Tibial nerve (tissue), 4 donors: ENCODE measurements at regions not wholly inside any gene's neighbourhood (a gene's known extent, or its start where the extent isn't known, plus 50 kb on each side); places are given as distances from the start of the nearest gene placed in this dataset.

Source experiments
- DNase-seq, 2 donors: peaks; one replicate each; pipeline ENCODE4 v3.0.0-alpha.2; 2019; ENCODE audit warnings: low spot score in 2 of 2
- H3K27ac ChIP-seq, 4 donors: fragments of 200-600 bp; sonication (generic) in 3 of 4; one replicate each; pipeline ENCODE4 v1.5.1; 2017 to 2019; ENCODE audit warnings: mild to moderate bottlenecking in 1 of 4
- H3K27me3 ChIP-seq, 2 donors: fragments of 200-600 bp; sonication (generic) in 1 of 2; one replicate each; pipeline versions ENCODE4 v1.5.1 to v1.6.0; 2017 to 2019
- H3K36me3 ChIP-seq, 3 donors: fragments of 200-600 bp; sonication (generic); one replicate each; pipeline ENCODE4 v1.5.1; 2018 to 2019
- H3K4me1 ChIP-seq, 4 donors: fragments of 200-600 bp; sonication (generic) in 3 of 4; one replicate each; pipeline ENCODE4 v1.5.1; 2017 to 2019
- H3K4me3 ChIP-seq, 4 donors: fragments of 200-600 bp; sonication (generic) in 3 of 4; one replicate each; pipeline ENCODE4 v1.5.1; 2017 to 2019; ENCODE audit warnings: mild to moderate bottlenecking in 1 of 4, moderate library complexity in 1 of 4
- H3K9me3 ChIP-seq, 4 donors: fragments of 200-600 bp; sonication (generic) in 3 of 4; one replicate each; pipeline ENCODE4 v1.5.1; 2017 to 2019
- CTCF ChIP-seq, 5 experiments: fragments of 200-600 bp in 3 of 5; fragments of 450-650 bp in 2 of 5; sonication (generic) in 3 of 5; IDR thresholded peaks; one replicate each; pipeline ENCODE4 v1.5.1; 2016 to 2019; ENCODE audit warnings: antibody characterized with exemption in 5 of 5, mild to moderate bottlenecking in 3 of 5, moderate library complexity in 2 of 5
- EP300 ChIP-seq, 2 donors: sonication (generic); formaldehyde crosslinking; IDR thresholded peaks; one replicate each; pipeline ENCODE4 v1.6.1; 2017; ENCODE audit warnings: antibody characterized with exemption in 2 of 2, mild to moderate bottlenecking in 1 of 2
- POLR2A ChIP-seq, 2 donors: fragments of 450-650 bp; IDR thresholded peaks; one replicate each; pipeline ENCODE4 v1.6.1; 2017; ENCODE audit warnings: antibody characterized with exemption in 2 of 2, mild to moderate bottlenecking in 2 of 2, moderate library complexity in 2 of 2
- WGBS, 2 donors: methylation state at CpG; one replicate each; pipeline ENCODE4 v1.1.5; 2018; 5-methylcytosine and 5-hydroxymethylcytosine counted together

- H3K4me1 ChIP-seq = no peaks in the 10 kb centered on the region
- no peaks in the 10 kb centered on the region for H3K9me3 ChIP-seq
- no peaks in the 10 kb centered on the region for H3K27me3 ChIP-seq
- no peak overlapping the region for H3K4me3 ChIP-seq
- no peak for DNase-seq
- H3K36me3 ChIP-seq = no peaks in the 10 kb centered on the region
- no peak overlapping the region for H3K27ac ChIP-seq
- TF ChIP-seq CTCF (IDR thresholded peaks at IDR 0.05) = no peak
- WGBS, 2 donors = 43 to 51% methylated on average over 5 of the region's 5 CpGs
Measured at GRCh38 chr6:40268614-40269013, 318.6 kb downstream of the LRFN2 start.

DNA sequence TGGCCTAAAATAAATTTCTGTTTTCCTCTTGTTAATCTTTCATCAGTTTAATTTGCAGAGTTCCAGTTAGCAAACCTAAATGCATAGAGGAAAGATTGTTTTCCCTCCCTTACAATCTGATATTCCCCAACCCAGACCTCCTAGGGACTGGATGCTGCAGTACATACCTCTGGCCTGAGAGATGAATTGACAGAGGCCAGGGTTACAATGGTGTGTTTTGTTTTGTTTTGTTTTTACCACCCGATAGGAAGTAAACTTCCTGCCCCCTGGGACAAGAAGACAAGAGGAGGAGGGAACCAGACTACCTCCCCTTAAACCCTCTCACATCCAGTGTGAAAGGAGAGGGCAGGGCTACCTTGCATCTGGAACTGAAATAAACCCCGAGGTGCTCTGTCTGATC, 319.0 kb downstream of the LRFN2 start:
- H3K9me3 ChIP-seq = no peaks in the 10 kb centered on the region
- no peaks in the 10 kb centered on the region for H3K4me1 ChIP-seq
- no peaks in the 10 kb centered on the region for H3K36me3 ChIP-seq
- no peak overlapping the region for H3K27ac ChIP-seq
- 15 to 16% methylated on average over 2 of the region's 2 CpGs for WGBS, 2 donors
- TF ChIP-seq CTCF (IDR thresholded peaks at IDR 0.05) (no peak), EP300 (IDR thresholded peaks at IDR 0.05) (no peak), POLR2A (IDR thresholded peaks at IDR 0.05) (no peak)
- H3K27me3 ChIP-seq = no peaks in the 10 kb centered on the region
- no peak overlapping the region for H3K4me3 ChIP-seq
- no peak for DNase-seq

- no peak overlapping the region for H3K27ac ChIP-seq
- 69 to 83% methylated on average over 2 of the region's 2 CpGs for WGBS, 2 donors
- TF ChIP-seq CTCF (IDR thresholded peaks at IDR 0.05) (no peak), EP300 (IDR thresholded peaks at IDR 0.05) (no peak), POLR2A (IDR thresholded peaks at IDR 0.05) (no peak)
Measured at GRCh38 chr6:40265615-40266014, 321.5 kb downstream of the LRFN2 start.

DNA sequence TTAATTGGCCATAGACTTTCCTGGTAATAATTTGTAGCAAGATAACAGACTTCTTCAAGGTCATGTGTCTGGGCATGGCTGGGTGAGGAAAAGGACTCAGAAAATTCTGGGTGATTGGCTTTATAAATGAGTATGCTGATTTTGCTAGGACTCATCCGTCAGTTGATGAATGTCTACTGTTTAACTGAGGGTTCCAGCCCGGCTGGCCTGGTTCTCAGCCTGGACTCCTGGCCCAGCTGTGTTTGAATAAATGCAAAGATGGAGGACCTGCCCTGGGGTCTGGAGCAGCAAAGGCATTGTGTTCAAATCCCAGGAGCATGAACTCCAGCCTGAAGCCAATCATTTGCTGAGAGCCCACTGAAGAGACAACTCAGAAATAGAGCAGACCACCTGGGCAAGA, 323.2 kb downstream of the LRFN2 start:
- H3K27me3 ChIP-seq = no peaks in the 10 kb centered on the region
- TF ChIP-seq POLR2A (IDR thresholded peaks at IDR 0.05) (no peak), EP300 (IDR thresholded peaks at IDR 0.05) (no peak), CTCF (IDR thresholded peaks at IDR 0.05) (no peak)
- DNase-seq = no peak
- no peak overlapping the region for H3K27ac ChIP-seq
- 10 to 31% methylated on average over 1 to 2 of the region's 2 CpGs for WGBS, 2 donors
- H3K36me3 ChIP-seq = no peaks in the 10 kb centered on the region
- no peaks in the 10 kb centered on the region for H3K9me3 ChIP-seq
- H3K4me3 ChIP-seq = no peak overlapping the region
- no peaks in the 10 kb centered on the region for H3K4me1 ChIP-seq

More at GRCh38 chr6:40265615-40266014, 321.5 kb downstream of the LRFN2 start:
- DNase-seq = no peak
- H3K36me3 ChIP-seq = no peaks in the 10 kb centered on the region
- H3K4me1 ChIP-seq = no peaks in the 10 kb centered on the region
- H3K27me3 ChIP-seq = no peaks in the 10 kb centered on the region
- no peak overlapping the region for H3K4me3 ChIP-seq
- no peaks in the 10 kb centered on the region for H3K9me3 ChIP-seq

DNA sequence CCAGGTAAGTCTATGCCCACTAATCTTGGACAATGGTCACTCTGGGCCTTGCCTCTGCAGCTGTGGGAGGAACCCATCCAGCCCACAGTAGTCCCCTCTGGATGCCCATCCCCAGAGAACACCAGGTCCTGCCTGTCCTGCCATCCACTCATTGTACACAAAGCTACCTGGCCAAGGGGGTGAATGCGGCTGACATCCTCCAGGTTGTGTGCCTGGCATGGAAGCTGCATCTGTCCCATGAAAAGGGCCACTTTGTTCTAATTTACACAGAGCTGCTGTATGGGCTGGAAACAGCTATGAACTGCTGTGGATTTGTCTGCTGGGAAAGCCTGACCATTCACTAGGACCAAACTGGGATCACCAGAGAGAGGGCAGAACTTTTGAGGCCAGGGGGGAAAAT, 324.8 kb downstream of the LRFN2 start:
- TF ChIP-seq POLR2A (IDR thresholded peaks at IDR 0.05) (no peak), EP300 (IDR thresholded peaks at IDR 0.05) (no peak), CTCF (IDR thresholded peaks at IDR 0.05) (no peak)
- H3K27me3 ChIP-seq = no peaks in the 10 kb centered on the region
- WGBS, 2 donors = 90 to 100% methylated on average over 1 of the region's 1 CpG
- H3K9me3 ChIP-seq = no peaks in the 10 kb centered on the region
- H3K27ac ChIP-seq = no peak overlapping the region
- H3K4me3 ChIP-seq = no peak overlapping the region
- H3K36me3 ChIP-seq = no peaks in the 10 kb centered on the region
- no peak for DNase-seq
- H3K4me1 ChIP-seq = no peaks in the 10 kb centered on the region
